ENCODE measurements at regions not wholly inside any gene's neighbourhood (a gene's known extent, or its start where the extent isn't known, plus 50 kb on each side); places are given as distances from the start of the nearest gene placed in this dataset.

DNA sequence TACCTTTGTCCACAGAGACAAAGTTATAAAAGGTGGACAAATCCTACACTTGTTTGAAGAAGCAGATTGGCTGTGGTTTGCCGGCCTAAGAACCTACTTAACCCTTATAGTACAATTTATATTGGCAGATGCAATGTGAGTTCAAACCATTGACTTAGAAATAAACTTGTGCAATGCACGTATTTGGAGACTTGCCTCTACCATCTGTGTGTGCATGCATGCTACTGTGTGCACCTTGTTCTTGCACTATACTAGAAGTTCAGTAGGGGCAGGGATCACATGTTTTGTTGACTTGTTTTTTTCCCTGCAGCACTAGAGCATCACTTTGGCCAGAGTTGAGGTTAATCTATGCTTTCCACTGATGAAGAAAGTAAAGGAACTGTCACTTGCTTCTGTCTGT, 163.1 kb upstream of the SERP2 start:
- TF ChIP-seq, protein P1, sequence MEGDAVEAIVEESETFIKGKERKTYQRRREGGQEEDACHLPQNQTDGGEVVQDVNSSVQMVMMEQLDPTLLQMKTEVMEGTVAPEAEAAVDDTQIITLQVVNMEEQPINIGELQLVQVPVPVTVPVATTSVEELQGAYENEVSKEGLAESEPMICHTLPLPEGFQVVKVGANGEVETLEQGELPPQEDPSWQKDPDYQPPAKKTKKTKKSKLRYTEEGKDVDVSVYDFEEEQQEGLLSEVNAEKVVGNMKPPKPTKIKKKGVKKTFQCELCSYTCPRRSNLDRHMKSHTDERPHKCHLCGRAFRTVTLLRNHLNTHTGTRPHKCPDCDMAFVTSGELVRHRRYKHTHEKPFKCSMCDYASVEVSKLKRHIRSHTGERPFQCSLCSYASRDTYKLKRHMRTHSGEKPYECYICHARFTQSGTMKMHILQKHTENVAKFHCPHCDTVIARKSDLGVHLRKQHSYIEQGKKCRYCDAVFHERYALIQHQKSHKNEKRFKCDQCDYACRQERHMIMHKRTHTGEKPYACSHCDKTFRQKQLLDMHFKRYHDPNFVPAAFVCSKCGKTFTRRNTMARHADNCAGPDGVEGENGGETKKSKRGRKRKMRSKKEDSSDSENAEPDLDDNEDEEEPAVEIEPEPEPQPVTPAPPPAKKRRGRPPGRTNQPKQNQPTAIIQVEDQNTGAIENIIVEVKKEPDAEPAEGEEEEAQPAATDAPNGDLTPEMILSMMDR (conservative IDR thresholded peaks at IDR 0.05; ENCODE audit: low read length): no peak
- TF ChIP-seq EZH2phosphoT487 (IDR thresholded peaks at IDR 0.05; ENCODE audit: borderline replicate concordance, low read depth, low read length): no peak

Measured in OCI-LY7 (cell line).